GM12874 (cell line): ENCODE measurements at regions not wholly inside any gene's neighbourhood (a gene's known extent, or its start where the extent isn't known, plus 50 kb on each side); places are given as distances from the start of the nearest gene placed in this dataset.

Experiments used
- CTCF ChIP-seq: IDR thresholded peaks from 2 replicates; pipeline ENCODE4 v1.5.1; 2011; ENCODE audit warnings: low read depth, mild to moderate bottlenecking, control low read depth, low read length, moderate library complexity; ENCODE audit not compliant: insufficient read depth

- no peak for TF ChIP-seq CTCF
Measured at GRCh38 chr15:93982226-93982727, 249.1 kb upstream of the MCTP2 start.

- no peak for TF ChIP-seq CTCF
Measured at GRCh38 chr15:93981706-93982105, 249.7 kb upstream of the MCTP2 start.

GRCh38 chr15:93980261-93980911, 251.0 kb upstream of the MCTP2 start:
- no peak for TF ChIP-seq CTCF

- TF ChIP-seq CTCF, result no peak
Measured at GRCh38 chr15:93974804-93975481, 256.4 kb upstream of the MCTP2 start.

GRCh38 chr15:93973287-93973686, 258.1 kb upstream of the MCTP2 start:
- TF ChIP-seq CTCF, result no peak

GRCh38 chr15:93968773-93969172, 262.6 kb upstream of the MCTP2 start:
- no peak for TF ChIP-seq CTCF

- no peak for TF ChIP-seq CTCF
Measured at GRCh38 chr15:93965304-93965908, 266.0 kb upstream of the MCTP2 start.
